Ascending aorta (tissue), 2 donors: ENCODE measurements at regions not wholly inside any gene's neighbourhood (a gene's known extent, or its start where the extent isn't known, plus 50 kb on each side); places are given as distances from the start of the nearest gene placed in this dataset.

Source experiments
- DNase-seq, 2 donors: peaks; one replicate each; pipeline ENCODE4 v3.0.0-alpha.2; 2019; ENCODE audit warnings: low spot score in 2 of 2
- H3K27ac ChIP-seq, 2 donors: fragments of 200-600 bp; sonication (generic); one replicate each; pipeline ENCODE4 v1.5.1; 2016 to 2017; ENCODE audit warnings: mild to moderate bottlenecking in 1 of 2
- H3K27me3 ChIP-seq: fragments of 200-600 bp; sonication (generic); one replicate; pipeline ENCODE4 v1.5.1; 2017
- H3K36me3 ChIP-seq, 2 donors: fragments of 200-600 bp; sonication (generic); one replicate each; pipeline ENCODE4 v1.5.1; 2016
- H3K4me1 ChIP-seq, 2 donors: fragments of 200-600 bp; sonication (generic); one replicate each; pipeline ENCODE4 v1.5.1; 2016 to 2017; ENCODE audit warnings: mild to moderate bottlenecking in 1 of 2
- H3K4me3 ChIP-seq, 2 donors: fragments of 200-600 bp; sonication (generic); one replicate each; pipeline ENCODE4 v1.5.1; 2016 to 2017; ENCODE audit warnings: mild to moderate bottlenecking in 1 of 2
- H3K9me3 ChIP-seq, 2 donors: fragments of 200-600 bp; sonication (generic); one replicate each; pipeline ENCODE4 v1.5.1; 2016
- intact Hi-C: fragments of 100-400 bp; cut with DNase I; formaldehyde crosslinking; loops from one replicate; pipeline ENCODE4 v1.15.1; 2023
- TF ChIP-seq, protein P1 (sequence below), 3 experiments: fragments of 200-600 bp in 2 of 3; fragments of 450-650 bp in 1 of 3; sonication (generic) in 2 of 3; IDR thresholded peaks; one replicate each; pipeline ENCODE4 v1.5.1; 2016 to 2019; ENCODE audit warnings: antibody characterized with exemption in 3 of 3, mild to moderate bottlenecking in 1 of 3, moderate library complexity in 1 of 3

DNA sequence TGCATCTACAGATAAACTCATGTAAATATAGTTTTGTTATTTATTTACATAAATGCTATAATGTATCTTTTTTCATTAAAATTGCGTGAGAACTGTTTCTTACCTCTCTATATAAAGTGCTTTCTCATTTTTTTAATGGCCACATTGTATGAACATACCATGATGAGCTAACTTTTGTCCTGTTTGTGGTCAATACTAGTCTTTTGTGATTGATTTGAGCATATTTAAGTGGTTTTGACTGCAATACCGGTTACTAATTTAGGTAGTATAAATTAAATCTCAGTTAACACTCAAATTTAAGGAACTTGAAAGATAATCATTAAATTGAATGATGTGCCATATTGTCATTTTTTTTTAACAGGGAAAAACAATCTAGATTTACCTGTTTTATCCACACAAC is 108.2 kb downstream of the HAUS1 start:
- TF ChIP-seq, protein P1, sequence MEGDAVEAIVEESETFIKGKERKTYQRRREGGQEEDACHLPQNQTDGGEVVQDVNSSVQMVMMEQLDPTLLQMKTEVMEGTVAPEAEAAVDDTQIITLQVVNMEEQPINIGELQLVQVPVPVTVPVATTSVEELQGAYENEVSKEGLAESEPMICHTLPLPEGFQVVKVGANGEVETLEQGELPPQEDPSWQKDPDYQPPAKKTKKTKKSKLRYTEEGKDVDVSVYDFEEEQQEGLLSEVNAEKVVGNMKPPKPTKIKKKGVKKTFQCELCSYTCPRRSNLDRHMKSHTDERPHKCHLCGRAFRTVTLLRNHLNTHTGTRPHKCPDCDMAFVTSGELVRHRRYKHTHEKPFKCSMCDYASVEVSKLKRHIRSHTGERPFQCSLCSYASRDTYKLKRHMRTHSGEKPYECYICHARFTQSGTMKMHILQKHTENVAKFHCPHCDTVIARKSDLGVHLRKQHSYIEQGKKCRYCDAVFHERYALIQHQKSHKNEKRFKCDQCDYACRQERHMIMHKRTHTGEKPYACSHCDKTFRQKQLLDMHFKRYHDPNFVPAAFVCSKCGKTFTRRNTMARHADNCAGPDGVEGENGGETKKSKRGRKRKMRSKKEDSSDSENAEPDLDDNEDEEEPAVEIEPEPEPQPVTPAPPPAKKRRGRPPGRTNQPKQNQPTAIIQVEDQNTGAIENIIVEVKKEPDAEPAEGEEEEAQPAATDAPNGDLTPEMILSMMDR (IDR thresholded peaks at IDR 0.05), result no peak
- no peak overlapping the region for H3K27ac ChIP-seq
- H3K9me3 ChIP-seq, result no peaks in the 10 kb centered on the region
- intact Hi-C loops, result loop anchor here (10.0 kb wide), 1 partner anchor 58 kb away; no protein-coding TSS in a partner anchor
- no peak overlapping the region for H3K4me3 ChIP-seq
- H3K4me1 ChIP-seq, result no peaks in the 10 kb centered on the region
- DNase-seq, result no peak
- peaks cover 6 to 14% of the 10 kb centered on the region in 2 donors for H3K36me3 ChIP-seq
- no peaks in the 10 kb centered on the region for H3K27me3 ChIP-seq

DNA sequence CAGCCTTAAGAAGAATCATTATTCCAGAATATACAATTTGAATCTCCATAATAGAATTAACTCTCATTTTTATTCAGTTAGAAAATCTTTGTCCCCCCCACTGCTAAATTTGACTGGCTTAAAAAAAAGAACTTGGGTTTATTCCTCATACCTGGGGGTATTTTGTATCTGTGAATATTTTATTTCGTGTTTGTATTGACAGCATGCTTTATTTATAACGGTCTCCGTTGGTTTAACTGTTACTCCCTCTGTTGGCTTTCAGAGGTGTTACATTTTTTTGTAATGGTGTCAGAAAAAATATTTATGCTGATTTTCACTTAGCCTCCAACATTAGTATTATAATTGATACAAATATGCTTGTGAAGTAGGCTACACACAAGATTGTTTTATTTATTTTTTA is 109.1 kb downstream of the HAUS1 start:
- no peak overlapping the region for H3K27ac ChIP-seq
- DNase-seq, result no peak
- H3K27me3 ChIP-seq, result no peaks in the 10 kb centered on the region
- no peaks in the 10 kb centered on the region for H3K4me1 ChIP-seq
- intact Hi-C loops, result loop anchor here (10.0 kb wide), 1 partner anchor 58 kb away; no protein-coding TSS in a partner anchor
- peaks cover 6 to 14% of the 10 kb centered on the region in 2 donors for H3K36me3 ChIP-seq
- no peak overlapping the region for H3K4me3 ChIP-seq
- TF ChIP-seq, protein P1 (IDR thresholded peaks at IDR 0.05), result peak in 2 of 3 experiments; percentile 4 to 18
- no peaks in the 10 kb centered on the region for H3K9me3 ChIP-seq

DNA sequence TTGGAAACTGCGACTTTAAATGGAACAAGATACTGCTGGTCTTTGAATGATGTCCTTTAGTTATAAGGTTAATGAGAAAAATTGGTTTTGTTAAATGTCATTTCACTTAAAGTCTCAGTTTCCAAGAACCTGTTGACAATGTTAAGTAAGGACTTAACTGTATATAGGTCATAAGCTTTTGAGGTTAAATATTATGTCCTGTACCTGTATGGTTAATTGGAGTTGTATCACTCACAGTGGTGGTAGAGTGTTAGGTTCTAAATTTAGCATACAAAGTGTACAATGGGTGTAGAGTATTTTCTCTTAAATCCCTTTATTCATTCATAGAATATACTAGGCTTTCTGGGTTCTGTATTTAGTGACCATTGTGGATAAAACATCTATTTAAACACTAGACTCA is 110.2 kb downstream of the HAUS1 start:
- TF ChIP-seq, protein P1 (IDR thresholded peaks at IDR 0.05), result no peak
- H3K4me3 ChIP-seq, result no peak overlapping the region
- no peak overlapping the region for H3K27ac ChIP-seq
- H3K4me1 ChIP-seq, result no peaks in the 10 kb centered on the region
- no peak for DNase-seq
- intact Hi-C loops, result loop anchor here (10.0 kb wide), 1 partner anchor 60 kb away; no protein-coding TSS in a partner anchor
- H3K27me3 ChIP-seq, result no peaks in the 10 kb centered on the region
- no peaks in the 10 kb centered on the region for H3K9me3 ChIP-seq
- H3K36me3 ChIP-seq, result peaks cover 6 to 14% of the 10 kb centered on the region in 2 donors

DNA sequence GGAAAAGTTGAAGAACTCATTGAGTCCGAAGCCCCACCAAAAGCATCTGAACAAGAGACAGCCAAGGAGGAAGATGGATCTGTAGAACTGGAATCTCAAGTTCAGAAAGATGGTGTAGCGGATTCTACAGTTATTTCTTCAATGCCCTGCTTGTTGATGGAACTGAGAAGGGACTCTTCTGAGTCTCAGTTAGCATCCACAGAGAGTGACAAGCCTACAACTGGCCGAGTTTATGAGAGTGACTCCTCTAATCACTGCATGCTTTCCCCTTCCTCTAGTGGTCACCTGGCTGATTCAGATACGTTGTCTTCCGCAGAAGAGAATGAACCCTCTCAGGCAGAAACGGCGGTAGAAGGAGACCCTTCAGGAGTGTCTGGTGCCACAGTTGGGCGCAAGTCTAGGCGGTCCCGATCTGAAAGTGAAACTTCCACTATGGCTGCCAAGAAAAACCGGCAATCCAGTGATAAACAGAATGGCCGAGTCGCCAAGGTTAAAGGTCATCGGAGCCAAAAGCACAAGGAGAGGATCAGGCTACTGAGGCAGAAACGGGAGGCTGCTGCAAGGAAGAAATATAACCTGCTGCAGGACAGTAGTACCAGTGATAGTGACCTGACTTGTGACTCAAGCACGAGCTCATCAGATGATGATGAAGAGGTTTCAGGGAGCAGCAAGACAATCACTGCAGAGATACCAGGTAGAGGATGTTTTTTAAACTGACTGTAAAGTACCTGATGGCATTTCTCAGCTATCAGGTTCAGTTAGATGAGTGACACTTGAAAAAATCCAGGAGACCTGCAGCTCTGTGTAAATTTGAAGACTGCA is 111.9 kb downstream of the HAUS1 start:
- no peaks in the 10 kb centered on the region for H3K4me1 ChIP-seq
- H3K27me3 ChIP-seq, result no peaks in the 10 kb centered on the region
- intact Hi-C loops, result loop anchor here (10.0 kb wide), 1 partner anchor 61 kb away; no protein-coding TSS in a partner anchor
- no peak for DNase-seq
- no peak overlapping the region for H3K4me3 ChIP-seq
- TF ChIP-seq, protein P1 (IDR thresholded peaks at IDR 0.05), result no peak
- peaks cover 6 to 14% of the 10 kb centered on the region in 2 donors for H3K36me3 ChIP-seq
- no peaks in the 10 kb centered on the region for H3K9me3 ChIP-seq
- no peak overlapping the region for H3K27ac ChIP-seq

DNA sequence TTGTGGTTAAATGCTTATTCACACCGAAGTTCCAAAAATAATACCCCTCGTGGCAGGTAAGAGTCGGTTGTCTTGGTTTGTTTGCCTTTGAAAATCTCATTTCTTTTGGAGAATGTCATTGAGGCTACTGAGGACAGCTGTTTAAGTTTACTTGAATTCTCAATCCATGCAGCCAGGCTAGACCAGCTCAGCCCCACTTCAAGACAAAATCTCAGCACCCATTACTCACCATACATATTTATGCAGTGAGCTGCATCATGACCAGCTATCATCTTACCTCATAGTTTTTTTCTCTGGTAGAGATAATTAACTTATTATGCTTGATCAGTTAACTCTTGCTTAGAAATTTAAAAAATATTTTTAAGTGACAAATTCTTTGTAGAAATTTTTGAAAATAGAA is 115.9 kb downstream of the HAUS1 start:
- H3K9me3 ChIP-seq, result no peaks in the 10 kb centered on the region
- TF ChIP-seq, protein P1 (IDR thresholded peaks at IDR 0.05), result no peak
- H3K27ac ChIP-seq, result no peak overlapping the region
- no peak overlapping the region for H3K4me3 ChIP-seq
- no peaks in the 10 kb centered on the region for H3K4me1 ChIP-seq
- intact Hi-C loops, result no loop called here
- no peak for DNase-seq
- peaks cover 6 to 14% of the 10 kb centered on the region in 2 donors for H3K36me3 ChIP-seq
- H3K27me3 ChIP-seq, result no peaks in the 10 kb centered on the region
